Tibial artery (tissue), 4 donors: ENCODE measurements at regions not wholly inside any gene's neighbourhood (a gene's known extent, or its start where the extent isn't known, plus 50 kb on each side); places are given as distances from the start of the nearest gene placed in this dataset.

ENCODE experiments used
- DNase-seq, 2 donors: peaks; one replicate each; pipeline ENCODE4 v3.0.0-alpha.2; 2019
- H3K27ac ChIP-seq, 2 donors: fragments of 200-600 bp; sonication (generic) in 1 of 2; 1 replicate in 1 of 2; 2 replicates in 1 of 2; pipeline ENCODE4 v1.5.1; 2018 to 2019; ENCODE audit warnings: mild to moderate bottlenecking in 1 of 2
- H3K27me3 ChIP-seq, 2 donors: fragments of 200-600 bp; sonication (generic) in 1 of 2; one replicate each; pipeline versions ENCODE4 v1.5.1 to v1.6.0; 2016 to 2019
- H3K36me3 ChIP-seq, 3 donors: fragments of 200-600 bp; sonication (generic) in 2 of 3; one replicate each; pipeline ENCODE4 v1.5.1; 2016 to 2019; ENCODE audit warnings: mild to moderate bottlenecking in 2 of 3
- H3K4me1 ChIP-seq, 4 donors: fragments of 200-600 bp; sonication (generic) in 2 of 4; 1 replicate in 3 of 4; 2 replicates in 1 of 4; pipeline ENCODE4 v1.5.1; 2016 to 2019
- H3K4me3 ChIP-seq, 2 donors: fragments of 200-600 bp; sonication (generic) in 1 of 2; 1 replicate in 1 of 2; 2 replicates in 1 of 2; pipeline ENCODE4 v1.5.1; 2018 to 2019; ENCODE audit warnings: mild to moderate bottlenecking in 2 of 2
- H3K9me3 ChIP-seq, 3 donors: fragments of 200-600 bp; sonication (generic) in 1 of 3; one replicate each; pipeline ENCODE4 v1.5.1; 2016 to 2019
- intact Hi-C: fragments of 100-400 bp; cut with DNase I; formaldehyde crosslinking; loops from one replicate; pipeline ENCODE4 v1.15.0; 2023; ENCODE audit warnings: low total_unique reads
- TF ChIP-seq, protein P1 (sequence below), 2 experiments: fragments of 200-600 bp in 1 of 2; fragments of 450-650 bp in 1 of 2; IDR thresholded peaks; one replicate each; pipeline ENCODE4 v1.5.1; 2017 to 2019; ENCODE audit warnings: antibody characterized with exemption in 2 of 2, mild to moderate bottlenecking in 1 of 2, moderate library complexity in 1 of 2

DNA sequence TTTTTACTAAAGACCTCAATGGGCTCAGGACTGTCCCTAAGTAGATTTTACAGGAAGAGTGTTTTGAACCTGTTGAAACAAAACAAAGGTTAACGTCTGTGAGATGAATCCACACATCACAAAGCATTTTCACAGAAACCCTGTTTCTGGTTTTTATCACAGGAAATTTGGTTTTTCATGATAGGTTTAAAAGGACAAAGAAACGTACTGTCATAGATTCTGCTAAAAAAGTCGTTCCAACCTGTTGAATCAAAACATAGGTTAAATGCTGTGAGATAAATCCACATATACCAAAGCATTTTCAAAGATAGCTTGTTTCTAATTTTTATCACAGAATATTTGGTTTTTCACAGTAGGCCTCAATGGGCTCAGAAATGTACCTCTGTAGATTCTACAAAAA is 1531.0 kb downstream of the UQCRFS1 start:
- Histone ChIP-seq H3K36me3 (no peaks in the 10 kb centered on the region), H3K27ac (no peak overlapping the region), H3K27me3 (no peaks in the 10 kb centered on the region), H3K4me1 (no peaks in the 10 kb centered on the region), H3K9me3 (peaks cover 0 to 35% (median 0%) of the 10 kb centered on the region in 3 donors), H3K4me3 (no peak overlapping the region)
- intact Hi-C loops: no loop called here
- no peak for DNase-seq
- TF ChIP-seq, protein P1, sequence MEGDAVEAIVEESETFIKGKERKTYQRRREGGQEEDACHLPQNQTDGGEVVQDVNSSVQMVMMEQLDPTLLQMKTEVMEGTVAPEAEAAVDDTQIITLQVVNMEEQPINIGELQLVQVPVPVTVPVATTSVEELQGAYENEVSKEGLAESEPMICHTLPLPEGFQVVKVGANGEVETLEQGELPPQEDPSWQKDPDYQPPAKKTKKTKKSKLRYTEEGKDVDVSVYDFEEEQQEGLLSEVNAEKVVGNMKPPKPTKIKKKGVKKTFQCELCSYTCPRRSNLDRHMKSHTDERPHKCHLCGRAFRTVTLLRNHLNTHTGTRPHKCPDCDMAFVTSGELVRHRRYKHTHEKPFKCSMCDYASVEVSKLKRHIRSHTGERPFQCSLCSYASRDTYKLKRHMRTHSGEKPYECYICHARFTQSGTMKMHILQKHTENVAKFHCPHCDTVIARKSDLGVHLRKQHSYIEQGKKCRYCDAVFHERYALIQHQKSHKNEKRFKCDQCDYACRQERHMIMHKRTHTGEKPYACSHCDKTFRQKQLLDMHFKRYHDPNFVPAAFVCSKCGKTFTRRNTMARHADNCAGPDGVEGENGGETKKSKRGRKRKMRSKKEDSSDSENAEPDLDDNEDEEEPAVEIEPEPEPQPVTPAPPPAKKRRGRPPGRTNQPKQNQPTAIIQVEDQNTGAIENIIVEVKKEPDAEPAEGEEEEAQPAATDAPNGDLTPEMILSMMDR (IDR thresholded peaks at IDR 0.05): no peak

DNA sequence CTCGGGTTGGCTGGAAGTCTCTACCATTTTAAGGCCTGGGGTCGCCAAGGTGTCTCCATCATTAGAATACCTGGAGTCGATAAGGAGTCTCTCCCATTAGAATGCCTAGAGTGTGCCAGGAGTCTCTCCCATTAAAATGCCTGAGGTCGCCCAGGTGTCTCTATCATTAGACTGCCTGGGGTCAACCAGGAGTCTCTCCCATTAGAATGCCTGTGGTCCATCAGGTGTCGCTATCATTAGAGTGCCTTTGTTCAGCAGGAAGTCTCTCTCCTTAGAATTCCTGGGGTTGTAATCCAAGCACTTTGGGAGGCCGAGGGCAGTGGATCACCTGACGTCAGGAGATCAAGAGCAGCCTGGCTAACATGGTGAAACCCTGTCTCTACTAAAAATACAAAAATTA is 1533.0 kb downstream of the UQCRFS1 start:
- TF ChIP-seq, protein P1 (IDR thresholded peaks at IDR 0.05): no peak
- Histone ChIP-seq H3K9me3 (peaks cover 0 to 48% (median 0%) of the 10 kb centered on the region in 3 donors), H3K36me3 (no peaks in the 10 kb centered on the region), H3K27me3 (no peaks in the 10 kb centered on the region), H3K27ac (no peak overlapping the region), H3K4me3 (no peak overlapping the region), H3K4me1 (no peaks in the 10 kb centered on the region)
- intact Hi-C loops: no loop called here
- DNase-seq: no peak

DNA sequence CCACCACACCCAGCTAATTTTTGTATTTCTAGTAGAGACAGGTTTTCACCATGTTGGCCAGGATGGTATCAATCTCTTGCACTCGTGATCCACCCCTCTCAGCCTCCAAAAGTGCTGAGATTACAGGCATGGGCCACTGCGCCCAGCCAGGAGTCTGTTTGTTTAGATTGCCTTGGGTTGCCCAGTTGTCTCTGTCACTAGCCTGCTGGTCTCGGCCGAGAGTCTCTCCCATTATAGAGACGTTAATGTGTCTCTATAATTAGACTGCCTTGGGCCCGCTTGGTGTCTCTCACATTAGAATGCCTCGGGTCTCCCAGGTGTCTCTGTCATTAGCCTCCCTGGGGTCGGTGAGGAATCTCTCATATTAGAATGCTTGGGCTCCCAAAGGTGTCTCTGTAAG is 1533.6 kb downstream of the UQCRFS1 start:
- Histone ChIP-seq H3K27me3 (no peaks in the 10 kb centered on the region), H3K4me1 (no peaks in the 10 kb centered on the region), H3K36me3 (no peaks in the 10 kb centered on the region), H3K4me3 (no peak overlapping the region), H3K27ac (no peak overlapping the region), H3K9me3 (peaks cover 0 to 51% (median 0%) of the 10 kb centered on the region in 3 donors)
- DNase-seq: peak in 1 of 2 donors; percentile 29
- intact Hi-C loops: no loop called here
- TF ChIP-seq, protein P1 (IDR thresholded peaks at IDR 0.05): no peak

DNA sequence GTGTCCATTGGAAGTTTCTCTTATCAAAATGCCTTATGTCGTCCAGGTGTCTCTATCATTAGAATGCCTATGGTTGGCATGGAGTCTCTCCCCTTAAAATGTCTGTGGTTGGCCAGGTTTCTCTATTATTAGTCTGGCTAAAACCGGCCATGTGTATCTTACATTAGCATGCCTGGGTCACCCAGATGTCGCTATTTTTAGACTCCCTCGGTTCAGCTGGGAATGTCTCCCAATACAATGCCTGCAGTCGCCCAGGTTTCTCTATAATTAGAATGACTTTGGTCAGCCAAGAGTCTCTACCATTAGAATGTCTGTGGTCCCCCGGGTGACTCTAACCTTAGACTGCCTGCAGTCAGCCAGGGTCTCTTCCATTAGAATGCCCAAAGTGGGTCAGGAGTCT is 1536.1 kb downstream of the UQCRFS1 start:
- TF ChIP-seq, protein P1 (IDR thresholded peaks at IDR 0.05): no peak
- peaks cover 0 to 62% (median 0%) of the 10 kb centered on the region in 3 donors for H3K9me3 ChIP-seq

DNA sequence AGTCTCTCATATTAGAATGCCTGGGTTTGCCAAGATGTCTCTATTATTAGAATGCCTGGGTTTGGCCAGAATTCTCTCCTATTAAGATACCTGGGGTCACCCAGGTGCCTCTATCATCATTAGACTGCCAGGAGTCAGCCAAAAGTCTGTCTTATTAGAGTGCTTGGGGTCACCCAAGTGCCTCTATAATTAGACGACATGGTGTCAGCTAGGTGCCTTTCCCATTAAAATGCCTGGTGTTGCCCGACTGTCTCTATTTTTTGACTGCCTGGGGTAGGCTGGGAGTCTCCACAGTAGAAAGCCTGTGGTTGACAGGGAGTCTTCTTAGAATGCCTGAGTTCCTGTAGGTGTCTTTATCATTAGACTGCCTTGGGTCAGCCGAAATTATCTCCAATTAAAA is 1536.6 kb downstream of the UQCRFS1 start:
- Histone ChIP-seq H3K27me3 (no peaks in the 10 kb centered on the region), H3K27ac (no peak overlapping the region), H3K9me3 (peaks cover 0 to 63% (median 0%) of the 10 kb centered on the region in 3 donors), H3K4me3 (no peak overlapping the region), H3K36me3 (no peaks in the 10 kb centered on the region), H3K4me1 (no peaks in the 10 kb centered on the region)
- DNase-seq: no peak
- TF ChIP-seq, protein P1 (IDR thresholded peaks at IDR 0.05): no peak
- intact Hi-C loops: no loop called here

More for the DNA sequence above, 1536.1 kb downstream of the UQCRFS1 start:
- intact Hi-C loops: no loop called here
- no peaks in the 10 kb centered on the region for H3K27me3 ChIP-seq
- H3K27ac ChIP-seq: no peak overlapping the region
- no peaks in the 10 kb centered on the region for H3K36me3 ChIP-seq
- no peak overlapping the region for H3K4me3 ChIP-seq
- no peak for DNase-seq
- no peaks in the 10 kb centered on the region for H3K4me1 ChIP-seq

DNA sequence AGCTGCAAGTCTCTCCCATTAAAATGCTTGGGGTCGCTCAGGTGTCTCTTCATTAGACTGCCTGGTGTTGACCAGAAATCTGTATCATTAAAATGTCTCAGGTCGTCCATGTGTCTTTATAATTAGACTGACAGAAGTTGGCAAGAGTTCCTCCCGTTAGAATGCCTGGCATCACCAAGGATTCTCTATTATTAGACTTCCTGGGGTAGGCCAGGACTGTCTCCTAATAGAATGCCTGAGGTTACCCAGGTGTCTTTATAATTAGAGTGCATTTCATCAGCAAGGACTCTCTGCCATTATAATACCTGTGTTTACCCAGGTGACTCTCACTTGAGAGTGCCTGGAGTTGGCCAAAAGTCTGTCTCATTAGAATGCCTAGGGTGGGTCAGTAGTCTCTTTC is 1537.2 kb downstream of the UQCRFS1 start:
- no peaks in the 10 kb centered on the region for H3K27me3 ChIP-seq
- no peaks in the 10 kb centered on the region for H3K36me3 ChIP-seq
- TF ChIP-seq, protein P1 (IDR thresholded peaks at IDR 0.05): no peak
- no peak overlapping the region for H3K27ac ChIP-seq
- peaks cover 0 to 63% (median 0%) of the 10 kb centered on the region in 3 donors for H3K9me3 ChIP-seq
- H3K4me3 ChIP-seq: no peak overlapping the region
- DNase-seq: no peak
- no peaks in the 10 kb centered on the region for H3K4me1 ChIP-seq
- intact Hi-C loops: no loop called here
